RWPE1 (cell line): ENCODE measurements at regions not wholly inside any gene's neighbourhood (a gene's known extent, or its start where the extent isn't known, plus 50 kb on each side); places are given as distances from the start of the nearest gene placed in this dataset.
"Not testable (repeated sequence)": the region's sequence is repeated elsewhere in the genome, so short reads cannot be mapped to it uniquely, and the experiment has no call there.

Experiments used
- CTCF ChIA-PET: fragments of 350-600 bp; sonication (Branson Sonifier 250); formaldehyde crosslinking; extraction: SDS; loops from one replicate; lab custom pipeline; 2021; lab: Yijun Ruan, JAX
- POLR2A ChIA-PET: fragments of 400-600 bp; formaldehyde crosslinking; extraction: SDS; loops from one replicate; lab custom pipeline; 2020; ENCODE audit warnings: antibody characterized with exemption; ENCODE audit not compliant: low non-redundant PET; lab: Yijun Ruan, JAX
- DNase-seq: peaks from one replicate; pipeline ENCODE4 v3.0.0; 2012; ENCODE audit warnings: low spot score
- H3K27ac ChIP-seq: fragments of 450-650 bp; 2 replicates; pipeline ENCODE4 v1.5.1; 2017
- TF ChIP-seq, protein P1 (sequence below): fragments of 450-650 bp; conservative IDR thresholded peaks from 2 replicates; pipeline ENCODE4 v1.5.1; 2017; ENCODE audit warnings: low read depth, mild to moderate bottlenecking

DNA sequence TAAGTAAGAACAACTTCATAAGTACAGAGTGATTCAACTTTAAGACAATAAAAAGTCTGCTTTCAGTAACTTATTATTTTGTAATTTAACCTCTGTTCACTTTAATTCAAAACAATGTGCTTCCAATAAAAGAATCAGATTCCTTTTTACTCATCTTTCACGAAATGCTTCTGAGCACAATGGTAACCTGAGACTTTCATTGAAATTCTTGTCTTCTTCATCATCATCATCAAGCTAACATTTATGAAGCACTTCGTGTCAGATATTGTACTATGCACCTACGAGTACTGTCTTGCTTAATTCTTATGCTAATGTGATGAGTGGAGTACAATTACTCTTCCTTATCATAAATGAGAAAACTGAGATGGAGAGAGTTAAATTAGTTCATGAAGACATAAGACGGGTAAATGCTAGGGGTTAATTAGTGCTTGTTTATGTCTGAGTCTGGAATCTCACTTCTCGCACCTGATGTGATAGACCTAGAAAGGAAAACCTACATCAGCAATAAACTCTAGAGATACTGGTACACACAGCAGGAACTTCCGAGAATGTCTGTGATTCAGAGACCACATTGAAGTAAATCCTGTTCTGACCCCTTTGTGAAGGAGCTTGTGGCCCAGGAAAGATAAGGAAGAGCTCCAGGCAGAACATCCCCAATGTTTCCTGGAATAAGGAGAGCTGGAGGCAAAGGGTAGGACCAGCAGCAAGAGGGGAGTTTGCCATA, 227.6 kb upstream of the ETAA1 start:
- TF ChIP-seq, protein P1, sequence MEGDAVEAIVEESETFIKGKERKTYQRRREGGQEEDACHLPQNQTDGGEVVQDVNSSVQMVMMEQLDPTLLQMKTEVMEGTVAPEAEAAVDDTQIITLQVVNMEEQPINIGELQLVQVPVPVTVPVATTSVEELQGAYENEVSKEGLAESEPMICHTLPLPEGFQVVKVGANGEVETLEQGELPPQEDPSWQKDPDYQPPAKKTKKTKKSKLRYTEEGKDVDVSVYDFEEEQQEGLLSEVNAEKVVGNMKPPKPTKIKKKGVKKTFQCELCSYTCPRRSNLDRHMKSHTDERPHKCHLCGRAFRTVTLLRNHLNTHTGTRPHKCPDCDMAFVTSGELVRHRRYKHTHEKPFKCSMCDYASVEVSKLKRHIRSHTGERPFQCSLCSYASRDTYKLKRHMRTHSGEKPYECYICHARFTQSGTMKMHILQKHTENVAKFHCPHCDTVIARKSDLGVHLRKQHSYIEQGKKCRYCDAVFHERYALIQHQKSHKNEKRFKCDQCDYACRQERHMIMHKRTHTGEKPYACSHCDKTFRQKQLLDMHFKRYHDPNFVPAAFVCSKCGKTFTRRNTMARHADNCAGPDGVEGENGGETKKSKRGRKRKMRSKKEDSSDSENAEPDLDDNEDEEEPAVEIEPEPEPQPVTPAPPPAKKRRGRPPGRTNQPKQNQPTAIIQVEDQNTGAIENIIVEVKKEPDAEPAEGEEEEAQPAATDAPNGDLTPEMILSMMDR = no peak
- H3K27ac ChIP-seq = no peak overlapping the region
- ChIA-PET CTCF (interaction anchor here (0.7 kb wide), 1 partner anchor 480 kb away, joined by 6 read pairs; no protein-coding TSS in a partner anchor), POLR2A (no interaction called here)
- no peak for DNase-seq

DNA sequence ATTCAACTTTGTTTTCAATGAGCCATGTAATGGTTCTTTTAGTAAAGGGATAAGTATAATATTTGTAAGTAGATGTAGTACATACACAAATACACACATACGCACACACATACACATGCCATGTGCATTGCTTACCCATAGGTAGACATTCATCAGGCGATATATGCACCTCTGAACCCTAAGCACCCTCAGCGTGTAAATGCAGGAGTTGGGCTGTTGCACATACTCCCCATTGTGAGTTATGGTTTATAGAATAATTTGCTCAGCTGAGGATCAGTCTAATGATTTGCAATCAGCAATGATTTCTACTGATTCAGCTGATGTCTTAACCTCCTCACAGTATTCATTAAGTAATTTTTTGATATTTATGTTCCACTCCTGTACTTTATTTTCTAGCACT, 217.6 kb upstream of the ETAA1 start:
- DNase-seq = no peak
- CTCF ChIA-PET = no interaction called here
- TF ChIP-seq, protein P1 = no peak
- POLR2A ChIA-PET = no interaction called here
- no peak overlapping the region for H3K27ac ChIP-seq

DNA sequence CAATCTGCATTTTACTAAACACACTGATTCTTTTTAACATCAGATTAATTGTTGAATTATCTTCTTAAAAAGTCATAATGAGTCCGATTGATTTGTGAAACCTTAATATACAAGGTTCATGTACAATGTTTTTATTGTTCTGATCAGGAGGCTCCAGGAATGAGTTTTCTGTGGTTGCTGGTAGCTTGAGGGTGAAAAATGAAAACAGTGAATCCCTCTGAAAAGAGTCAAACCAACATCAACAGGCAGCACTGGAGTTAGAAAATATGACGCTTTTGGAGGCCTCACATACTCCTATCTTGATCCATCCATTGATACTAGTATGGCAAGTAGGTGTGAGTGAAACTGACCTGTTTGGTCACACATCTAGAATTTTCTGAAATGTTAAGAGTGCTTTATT, 216.3 kb upstream of the ETAA1 start:
- CTCF ChIA-PET = no interaction called here
- TF ChIP-seq, protein P1 = no peak
- no peak for DNase-seq
- H3K27ac ChIP-seq = no peak overlapping the region
- POLR2A ChIA-PET = no interaction called here

DNA sequence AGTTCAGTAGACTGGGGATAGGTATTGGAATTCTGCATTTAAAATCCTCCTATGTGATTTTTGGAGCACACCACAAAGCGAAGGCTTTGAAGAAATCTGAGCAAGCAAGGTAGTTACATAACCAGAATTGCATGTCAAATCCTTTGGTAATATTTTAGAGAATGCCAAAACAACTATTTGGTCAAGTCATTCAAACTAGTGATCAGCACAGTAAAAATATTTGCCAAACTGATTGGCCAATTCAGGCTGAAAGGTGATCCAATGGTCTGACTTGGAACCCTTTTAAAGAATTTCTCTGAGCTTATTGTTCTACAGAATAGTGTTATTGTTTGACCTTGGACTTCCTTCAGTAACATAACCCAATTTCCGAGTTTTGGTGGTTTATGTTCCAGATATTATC, 214.2 kb upstream of the ETAA1 start:
- CTCF ChIA-PET = no interaction called here
- TF ChIP-seq, protein P1 = no peak
- no peak overlapping the region for H3K27ac ChIP-seq
- DNase-seq = no peak
- POLR2A ChIA-PET = no interaction called here

DNA sequence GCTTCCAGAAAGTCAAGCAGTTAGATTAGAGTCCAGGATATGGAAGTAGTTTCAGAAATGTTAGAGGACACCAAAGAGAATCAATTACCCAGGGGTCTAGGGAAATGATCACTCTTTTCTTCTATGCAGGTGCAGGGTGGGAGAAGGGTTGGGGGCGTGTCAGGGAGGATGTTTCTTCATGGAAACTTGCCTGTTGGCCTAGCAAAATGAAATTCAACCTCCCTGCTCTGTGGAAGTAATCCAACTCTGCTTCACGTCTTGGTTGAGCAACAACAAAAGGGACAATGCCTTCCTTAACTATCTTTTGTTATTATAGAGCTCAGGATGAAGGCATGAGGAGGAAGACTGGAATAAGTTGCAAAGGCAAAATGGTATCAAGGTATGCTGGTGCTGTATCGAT, 210.8 kb upstream of the ETAA1 start:
- no peak for DNase-seq
- ChIA-PET POLR2A (no interaction called here), CTCF (no interaction called here)
- H3K27ac ChIP-seq = no peak overlapping the region
- TF ChIP-seq, protein P1 = no peak

GRCh38 chr2:67186871-67187270, 210.3 kb upstream of the ETAA1 start:
- no peak overlapping the region for H3K27ac ChIP-seq
- DNase-seq = no peak
- TF ChIP-seq, protein P1 = no peak
- ChIA-PET POLR2A (no interaction called here), CTCF (no interaction called here)

DNA sequence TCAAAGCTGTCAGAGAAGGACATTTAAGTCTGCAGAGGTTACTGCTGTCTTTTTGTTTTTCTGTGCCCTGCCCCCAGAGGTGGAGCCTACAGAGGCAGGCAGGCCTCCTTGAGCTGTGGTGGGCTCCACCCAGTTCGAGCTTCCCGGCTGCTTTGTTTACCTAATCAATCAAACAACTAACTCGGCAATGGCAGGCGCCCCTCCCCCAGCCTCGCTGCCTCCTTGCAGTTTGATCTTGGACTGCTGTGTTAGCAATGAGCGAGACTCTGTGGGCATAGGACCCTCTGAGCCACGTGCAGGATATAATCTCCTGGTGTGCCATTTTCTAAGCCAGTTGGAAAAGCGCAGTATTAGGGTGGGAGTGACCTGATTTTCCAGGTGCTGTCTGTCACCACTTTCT, 201.8 kb upstream of the ETAA1 start:
- CTCF ChIA-PET, H3K27ac ChIP-seq, POLR2A ChIA-PET, DNase-seq: not testable (repeated sequence)
